ENCODE measurements at regions not wholly inside any gene's neighbourhood (a gene's known extent, or its start where the extent isn't known, plus 50 kb on each side); places are given as distances from the start of the nearest gene placed in this dataset.

- TF ChIP-seq CTCF (optimal IDR thresholded peaks at IDR 0.05 in 1 of 3, IDR thresholded peaks at IDR 0.05 in 1 of 3, conservative IDR thresholded peaks at IDR 0.05 in 1 of 3; ENCODE audit: extremely low read depth in 1 of 3, insufficient read depth in 2 of 3, low read length in 3 of 3) (no peak), EZH2 (IDR thresholded peaks at IDR 0.05; ENCODE audit: low read length) (no peak)
Observed at GRCh38 chr7:80346704-80347103, 165.2 kb downstream of the GNAT3 start.

Measured in keratinocyte (primary cell).